Stimulated activated CD8-positive, alpha-beta memory T cell treated with anti-CD3 and anti-CD28 coated beads, Interleukin-7, amount 100 ng/mL, for 24 hours (primary cell): ENCODE measurements at regions not wholly inside any gene's neighbourhood (a gene's known extent, or its start where the extent isn't known, plus 50 kb on each side); places are given as distances from the start of the nearest gene placed in this dataset.

Experiments used
- DNase-seq: peaks from one replicate; pipeline ENCODE4 v3.0.0-alpha.2; 2020; ENCODE audit warnings: low read depth

GRCh38 chr5:89457411-89458331, 574.7 kb upstream of the MEF2C start:
- DNase-seq, result no peak

- no peak for DNase-seq
These were observed 569.1 kb upstream of the MEF2C start for GRCh38 chr5:89452081-89452480.

- DNase-seq, result no peak
These were observed 568.3 kb upstream of the MEF2C start for GRCh38 chr5:89451263-89451662.

GRCh38 chr5:89450149-89450538, 567.2 kb upstream of the MEF2C start:
- no peak for DNase-seq

GRCh38 chr5:89449392-89450148, 566.6 kb upstream of the MEF2C start:
- DNase-seq, result no peak

GRCh38 chr5:89447027-89447426, 564.0 kb upstream of the MEF2C start:
- DNase-seq, result no peak

- no peak for DNase-seq
These were observed 562.2 kb upstream of the MEF2C start for GRCh38 chr5:89445106-89445745.

GRCh38 chr5:89444088-89444487, 561.1 kb upstream of the MEF2C start:
- no peak for DNase-seq

- no peak for DNase-seq
These were observed 560.5 kb upstream of the MEF2C start for GRCh38 chr5:89443508-89443907.

- no peak for DNase-seq
These were observed 559.0 kb upstream of the MEF2C start for GRCh38 chr5:89441965-89442364.

- no peak for DNase-seq
These were observed 557.7 kb upstream of the MEF2C start for GRCh38 chr5:89440670-89441069.

GRCh38 chr5:89437450-89438435, 554.8 kb upstream of the MEF2C start:
- no peak for DNase-seq

- no peak for DNase-seq
These were observed 553.5 kb upstream of the MEF2C start for GRCh38 chr5:89436464-89436863.

- no peak for DNase-seq
These were observed 552.4 kb upstream of the MEF2C start for GRCh38 chr5:89435347-89435746.

GRCh38 chr5:89428624-89429023, 545.6 kb upstream of the MEF2C start:
- no peak for DNase-seq

GRCh38 chr5:89425062-89425461, 542.1 kb upstream of the MEF2C start:
- DNase-seq, result no peak

- DNase-seq, result no peak
These were observed 538.1 kb upstream of the MEF2C start for GRCh38 chr5:89421035-89421434.

GRCh38 chr5:89418407-89419085, 535.6 kb upstream of the MEF2C start:
- no peak for DNase-seq

- no peak for DNase-seq
These were observed 535.0 kb upstream of the MEF2C start for GRCh38 chr5:89417990-89418389.

- DNase-seq, result no peak
These were observed 534.5 kb upstream of the MEF2C start for GRCh38 chr5:89417515-89417914.

GRCh38 chr5:89411891-89412290, 528.9 kb upstream of the MEF2C start:
- DNase-seq, result no peak
